B cell (primary cell): ENCODE measurements at regions not wholly inside any gene's neighbourhood (a gene's known extent, or its start where the extent isn't known, plus 50 kb on each side); places are given as distances from the start of the nearest gene placed in this dataset.

Experiments used
- ATAC-seq: fragments of 200-7000 bp; cut with Tn5 transposase; one replicate; pipeline ENCODE4 v1.10.0; 2021; ENCODE audit warnings: low read depth, mild to moderate bottlenecking, moderate number of reproducible peaks, moderate library complexity
- CTCF ChIA-PET: fragments of 350-600 bp; sonication (Branson Sonifier 250); formaldehyde crosslinking; loops from one replicate; lab custom pipeline; 2021; ENCODE audit warnings: antibody characterized with exemption, inconsistent platforms; lab: Charles Lee
- POLR2A ChIA-PET: fragments of 350-600 bp; sonication (Branson Sonifier 250); formaldehyde crosslinking; loops from one replicate; lab custom pipeline; 2021; ENCODE audit warnings: antibody characterized with exemption; lab: Charles Lee
- DNase-seq: peaks from one replicate; pipeline ENCODE4 v3.0.0; 2013
- H2AFZ ChIP-seq: 2 replicates; pipeline ENCODE4 v1.6.1; 2012; ENCODE audit warnings: mild to moderate bottlenecking, low read depth, low read length; ENCODE audit not compliant: insufficient read depth, poor library complexity, severe bottlenecking
- H3K27ac ChIP-seq, 2 donors: 1 replicate in 1 of 2; 2 replicates in 1 of 2; pipeline ENCODE4 v1.5.1; 2012 to 2013; ENCODE audit warnings: low read length in 2 of 2, mild to moderate bottlenecking in 2 of 2, moderate library complexity in 1 of 2
- H3K27me3 ChIP-seq, 4 experiments: fragments of 200-600 bp in 1 of 4; sonication (generic) in 1 of 4; replicated peaks in 1 of 4; 1 replicate in 2 of 4; 2 replicates in 2 of 4; pipeline versions ENCODE4 v1.6.1 to v1.7.0; 2013 to 2016; ENCODE audit warnings: low read length in 3 of 4, mild to moderate bottlenecking in 2 of 4, mixed read lengths in 1 of 4, moderate library complexity in 1 of 4; ENCODE audit not compliant: insufficient read depth in 4 of 4, control insufficient read depth in 3 of 4; ENCODE audit errors: control extremely low read depth in 1 of 4
- H3K36me3 ChIP-seq, 2 experiments: replicated peaks in 1 of 2; 1 replicate in 1 of 2; 2 replicates in 1 of 2; pipeline versions ENCODE4 v1.6.1 to v1.7.1; 2013; ENCODE audit warnings: low read length in 1 of 2; ENCODE audit not compliant: insufficient read depth in 2 of 2, control insufficient read depth in 1 of 2; ENCODE audit errors: control extremely low read depth in 1 of 2, extremely low read depth in 1 of 2
- H3K4me1 ChIP-seq, 2 donors: fragments of 200-600 bp in 1 of 2; sonication (generic) in 1 of 2; 1 replicate in 1 of 2; 2 replicates in 1 of 2; pipeline versions ENCODE4 v1.5.1 to v1.6.1; 2013 to 2017; ENCODE audit warnings: low read length in 2 of 2; ENCODE audit not compliant: control insufficient read depth in 2 of 2, insufficient read depth in 2 of 2
- H3K4me2 ChIP-seq: replicated peaks from 2 replicates; pipeline ENCODE3; 2012; ENCODE audit warnings: mild to moderate bottlenecking, low read depth, low read length; ENCODE audit not compliant: poor library complexity, severe bottlenecking
- H3K4me3 ChIP-seq, 5 experiments: fragments of 200-600 bp in 1 of 5; sonication (generic) in 1 of 5; 1 replicate in 3 of 5; 2 replicates in 2 of 5; pipeline versions ENCODE4 v1.5.1 to v1.7.0; 2011 to 2016; ENCODE audit warnings: low read length in 4 of 5, mild to moderate bottlenecking in 4 of 5, low read depth in 2 of 5, control low read depth in 1 of 5, moderate library complexity in 1 of 5; ENCODE audit not compliant: insufficient read depth in 1 of 5; ENCODE audit errors: control extremely low read depth in 1 of 5, extremely low read depth in 1 of 5
- H3K79me2 ChIP-seq: fragments of 200-600 bp; sonication (generic); one replicate; pipeline ENCODE4 v1.6.0; 2016; ENCODE audit warnings: low read length; ENCODE audit not compliant: control insufficient read depth, insufficient read depth
- H3K9ac ChIP-seq: fragments of 200-600 bp; sonication (generic); 2 replicates; pipeline ENCODE4 v1.6.1; 2017; ENCODE audit warnings: mild to moderate bottlenecking, low read length, moderate library complexity
- H3K9me3 ChIP-seq, 3 donors: one replicate each; pipeline versions ENCODE4 v1.6.1 to v1.7.1; 2013; ENCODE audit warnings: low read length in 2 of 3; ENCODE audit not compliant: control insufficient read depth in 2 of 3, insufficient read depth in 1 of 3; ENCODE audit errors: control extremely low read depth in 1 of 3
- H4K20me1 ChIP-seq: 2 replicates; pipeline ENCODE4 v1.6.0; 2012; ENCODE audit warnings: mild to moderate bottlenecking, low read length; ENCODE audit not compliant: insufficient read depth, control insufficient read depth, poor library complexity, severe bottlenecking
- H3K27ac Mint-ChIP-seq: one replicate; pipeline ENCODE4 v1.8.0; 2021; ENCODE audit warnings: mixed read lengths
- H3K27me3 Mint-ChIP-seq: one replicate; pipeline ENCODE4 v1.8.0; 2021; ENCODE audit warnings: mixed read lengths
- H3K4me1 Mint-ChIP-seq: one replicate; pipeline ENCODE4 v1.8.0; 2021; ENCODE audit warnings: mixed read lengths
- H3K4me3 Mint-ChIP-seq: one replicate; pipeline ENCODE4 v1.8.0; 2021; ENCODE audit warnings: mixed read lengths
- H3K9me3 Mint-ChIP-seq: one replicate; pipeline ENCODE4 v1.8.0; 2022; ENCODE audit warnings: mixed read lengths; ENCODE audit not compliant: insufficient read depth
- CTCF ChIP-seq: fragments of 200-600 bp; IDR thresholded peaks from one replicate; pipeline ENCODE4 v1.8.0; 2022; ENCODE audit warnings: antibody characterized with exemption, mild to moderate bottlenecking
- EZH2 ChIP-seq: IDR thresholded peaks from 2 replicates; pipeline ENCODE4 v1.6.1; 2012; ENCODE audit warnings: borderline replicate concordance, low read depth, mild to moderate bottlenecking, moderate library complexity, low read length; ENCODE audit not compliant: insufficient read depth, poor library complexity, severe bottlenecking
- WGBS: methylation state at CpG from one replicate; pipeline ENCODE4 v1.1.5; 2013; ENCODE audit warnings: missing lambda C conversion rate; ENCODE audit not compliant: insufficient coverage; 5-methylcytosine and 5-hydroxymethylcytosine counted together
- intact Hi-C: fragments of 100-400 bp; cut with micrococcal nuclease; formaldehyde crosslinking; loops from one replicate; pipeline ENCODE4 v1.10.0; 2022

DNA sequence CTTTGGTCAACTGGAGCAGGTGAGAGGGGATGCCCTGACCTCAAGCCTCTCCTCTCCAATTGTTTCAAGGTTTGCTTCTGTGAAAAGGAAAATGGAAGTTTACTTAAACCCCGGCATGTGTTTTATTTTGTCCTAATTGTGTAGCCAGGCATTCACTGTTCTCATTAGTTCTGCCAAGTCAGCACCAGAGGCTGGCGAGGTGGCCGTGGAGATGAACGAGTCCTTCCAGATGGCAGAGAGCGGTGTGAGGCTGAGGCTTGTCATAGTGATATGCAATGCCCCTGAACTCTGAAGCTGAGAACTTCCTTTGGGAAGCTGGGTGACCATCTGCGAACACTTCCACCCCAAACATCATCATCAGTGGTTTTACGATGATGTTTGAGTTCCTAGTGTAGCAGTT, 199.6 kb downstream of the TJP1 start:
- Histone ChIP-seq H3K4me2 (no peak overlapping the region), H3K36me3 (no peaks in the 10 kb centered on the region), H3K4me3 (no peak overlapping the region), H3K9me3 (peaks cover 0 to 3% (median 0%) of the 10 kb centered on the region in 3 donors), H4K20me1 (no peaks in the 10 kb centered on the region), H2AFZ (no peak overlapping the region), H3K27me3 (no peaks in the 10 kb centered on the region), H3K9ac (no peak overlapping the region), H3K27ac (no peak overlapping the region), H3K79me2 (no peaks in the 10 kb centered on the region), H3K4me1 (no peaks in the 10 kb centered on the region)
- ATAC-seq = no peak
- no peak for TF ChIP-seq CTCF
- no peak for TF ChIP-seq EZH2
- POLR2A ChIA-PET = no interaction called here
- WGBS = 91% methylated on average over 4 of the region's 7 CpGs
- intact Hi-C loops = no loop called here
- Mint-ChIP-seq H3K4me1 (no peaks in the 10 kb centered on the region), H3K4me3 (no peak overlapping the region), H3K27me3 (no peaks in the 10 kb centered on the region), H3K27ac (no peak overlapping the region), H3K9me3 (peaks cover 4% of the 10 kb centered on the region)
- no peak for DNase-seq
- CTCF ChIA-PET = no interaction called here

DNA sequence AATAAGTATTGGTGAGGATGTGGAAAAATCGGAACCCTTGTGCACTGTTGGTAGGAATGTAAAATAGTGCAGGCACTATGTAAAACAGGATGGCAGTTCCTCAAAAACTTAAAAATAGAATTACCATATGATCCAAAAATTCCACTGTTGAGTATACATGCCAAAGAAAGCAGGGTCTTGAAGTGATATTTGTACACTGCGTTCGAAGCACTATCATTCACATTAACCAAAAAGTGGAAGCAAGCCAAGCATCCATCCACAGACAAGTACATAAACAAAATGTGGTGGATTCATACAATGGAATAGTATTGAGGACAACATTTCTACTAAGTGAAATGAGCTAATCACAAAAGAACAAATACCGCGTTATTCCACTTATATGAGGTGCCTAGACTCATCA, 200.7 kb downstream of the TJP1 start:
- WGBS = no CpG with 5 or more reads among the region's 5 CpGs
- Histone ChIP-seq H3K27ac (no peak overlapping the region), H3K4me3 (no peak overlapping the region), H3K79me2 (no peaks in the 10 kb centered on the region), H2AFZ (no peak overlapping the region), H3K4me1 (no peaks in the 10 kb centered on the region), H3K9me3 (no peaks in the 10 kb centered on the region), H3K9ac (no peak overlapping the region), H4K20me1 (no peaks in the 10 kb centered on the region), H3K27me3 (no peaks in the 10 kb centered on the region), H3K4me2 (no peak overlapping the region), H3K36me3 (no peaks in the 10 kb centered on the region)
- DNase-seq = no peak
- ChIA-PET POLR2A (no interaction called here), CTCF (no interaction called here)
- no peak for ATAC-seq
- intact Hi-C loops = no loop called here
- no peak for TF ChIP-seq EZH2
- TF ChIP-seq CTCF = no peak
- Mint-ChIP-seq H3K4me1 (no peaks in the 10 kb centered on the region), H3K27me3 (no peaks in the 10 kb centered on the region), H3K9me3 (peaks cover 4% of the 10 kb centered on the region), H3K27ac (no peak overlapping the region), H3K4me3 (no peak overlapping the region)
